Natural killer cell (primary cell): ENCODE measurements at regions not wholly inside any gene's neighbourhood (a gene's known extent, or its start where the extent isn't known, plus 50 kb on each side); places are given as distances from the start of the nearest gene placed in this dataset.

Experiments used
- ATAC-seq, 3 donors: fragments of 150-1000 bp in 2 of 3; fragments of 200-7000 bp in 1 of 3; cut with Tn5 transposase; 1 replicate in 1 of 3; 2 replicates in 2 of 3; pipeline ENCODE4 v1.10.0; 2021; ENCODE audit warnings: mild to moderate bottlenecking in 2 of 3, moderate library complexity in 2 of 3
- DNase-seq, 2 donors: peaks; one replicate each; pipeline versions ENCODE4 v3.0.0 to v3.0.0-alpha.2; 2013 to 2021; ENCODE audit warnings: mixed read lengths in 1 of 2
- H3K27ac ChIP-seq: one replicate; pipeline ENCODE4 v1.5.1; 2013; ENCODE audit warnings: mild to moderate bottlenecking, low read length
- H3K27me3 ChIP-seq: one replicate; pipeline ENCODE4 v1.6.1; 2013; ENCODE audit warnings: low read length; ENCODE audit not compliant: control insufficient read depth, insufficient read depth
- H3K36me3 ChIP-seq: one replicate; pipeline ENCODE4 v1.6.1; 2013; ENCODE audit warnings: low read length; ENCODE audit not compliant: control insufficient read depth, insufficient read depth
- H3K4me1 ChIP-seq: one replicate; pipeline ENCODE4 v1.6.1; 2013; ENCODE audit warnings: low read length; ENCODE audit not compliant: control insufficient read depth, insufficient read depth
- H3K4me3 ChIP-seq: one replicate; pipeline ENCODE4 v1.5.1; 2013; ENCODE audit warnings: low read length
- H3K9me3 ChIP-seq: one replicate; pipeline ENCODE4 v1.6.1; 2013; ENCODE audit warnings: low read length; ENCODE audit not compliant: control insufficient read depth, insufficient read depth
- H3K27ac Mint-ChIP-seq, 2 donors: one replicate each; pipeline ENCODE4 v1.8.0; 2022; ENCODE audit warnings: mild to moderate bottlenecking in 2 of 2, mixed read lengths in 2 of 2, moderate library complexity in 1 of 2
- H3K27me3 Mint-ChIP-seq, 2 donors: one replicate each; pipeline ENCODE4 v1.8.0; 2022; ENCODE audit warnings: low read depth in 2 of 2, mixed read lengths in 2 of 2
- H3K36me3 Mint-ChIP-seq: one replicate; pipeline ENCODE4 v1.8.0; 2022; ENCODE audit warnings: mixed read lengths
- H3K4me1 Mint-ChIP-seq, 2 donors: one replicate each; pipeline ENCODE4 v1.8.0; 2022; ENCODE audit warnings: mixed read lengths in 2 of 2
- H3K4me3 Mint-ChIP-seq: one replicate; pipeline ENCODE4 v1.8.0; 2022; ENCODE audit warnings: mild to moderate bottlenecking, moderate library complexity, mixed read lengths
- H3K9me3 Mint-ChIP-seq, 2 donors: one replicate each; pipeline ENCODE4 v1.8.0; 2022; ENCODE audit warnings: mixed read lengths in 2 of 2
- WGBS: methylation state at CpG from one replicate; pipeline ENCODE4 v1.1.7; 2013; ENCODE audit warnings: missing lambda C conversion rate; ENCODE audit not compliant: insufficient coverage; 5-methylcytosine and 5-hydroxymethylcytosine counted together
- intact Hi-C: fragments of 100-400 bp; cut with micrococcal nuclease; formaldehyde crosslinking; loops from one replicate; pipeline ENCODE4 v1.14.2; 2022
- TF ChIP-seq, protein P1 (sequence below): fragments of 200-600 bp; IDR thresholded peaks from one replicate; pipeline ENCODE4 v1.8.0; 2022; ENCODE audit warnings: antibody characterized with exemption

DNA sequence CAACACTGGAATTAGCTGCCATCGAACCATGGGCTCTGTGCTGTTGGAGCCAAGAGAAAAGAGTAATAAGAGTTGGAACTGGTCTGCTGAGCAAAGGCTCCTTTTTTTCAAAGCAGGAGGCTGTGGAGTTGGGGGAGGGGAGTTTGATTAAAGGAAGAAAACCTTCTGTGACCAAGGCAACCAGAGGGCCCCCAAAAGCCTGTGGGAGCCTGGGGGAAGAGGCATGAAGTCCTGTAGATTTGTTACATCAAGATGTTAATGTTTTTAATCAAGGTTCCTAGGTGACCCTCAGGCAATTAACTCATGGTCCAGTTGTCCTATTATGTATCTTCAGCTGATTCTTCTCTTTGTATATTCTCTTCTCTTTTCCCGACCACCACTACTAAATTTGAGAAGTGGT, 403.9 kb downstream of the NDFIP2 start:
- H3K27ac Mint-ChIP-seq, result no peak overlapping the region
- peaks cover 0 to 3% of the 10 kb centered on the region in 2 donors for H3K9me3 Mint-ChIP-seq
- ATAC-seq, result no peak
- H3K27ac ChIP-seq, result no peak overlapping the region
- H3K27me3 ChIP-seq, result no peaks in the 10 kb centered on the region
- intact Hi-C loops, result no loop called here
- 100% methylated on average over 1 of the region's 2 CpGs for WGBS
- H3K4me3 ChIP-seq, result no peak overlapping the region
- H3K36me3 ChIP-seq, result no peaks in the 10 kb centered on the region
- H3K27me3 Mint-ChIP-seq, result no peaks in the 10 kb centered on the region
- H3K4me1 ChIP-seq, result no peaks in the 10 kb centered on the region
- TF ChIP-seq, protein P1, sequence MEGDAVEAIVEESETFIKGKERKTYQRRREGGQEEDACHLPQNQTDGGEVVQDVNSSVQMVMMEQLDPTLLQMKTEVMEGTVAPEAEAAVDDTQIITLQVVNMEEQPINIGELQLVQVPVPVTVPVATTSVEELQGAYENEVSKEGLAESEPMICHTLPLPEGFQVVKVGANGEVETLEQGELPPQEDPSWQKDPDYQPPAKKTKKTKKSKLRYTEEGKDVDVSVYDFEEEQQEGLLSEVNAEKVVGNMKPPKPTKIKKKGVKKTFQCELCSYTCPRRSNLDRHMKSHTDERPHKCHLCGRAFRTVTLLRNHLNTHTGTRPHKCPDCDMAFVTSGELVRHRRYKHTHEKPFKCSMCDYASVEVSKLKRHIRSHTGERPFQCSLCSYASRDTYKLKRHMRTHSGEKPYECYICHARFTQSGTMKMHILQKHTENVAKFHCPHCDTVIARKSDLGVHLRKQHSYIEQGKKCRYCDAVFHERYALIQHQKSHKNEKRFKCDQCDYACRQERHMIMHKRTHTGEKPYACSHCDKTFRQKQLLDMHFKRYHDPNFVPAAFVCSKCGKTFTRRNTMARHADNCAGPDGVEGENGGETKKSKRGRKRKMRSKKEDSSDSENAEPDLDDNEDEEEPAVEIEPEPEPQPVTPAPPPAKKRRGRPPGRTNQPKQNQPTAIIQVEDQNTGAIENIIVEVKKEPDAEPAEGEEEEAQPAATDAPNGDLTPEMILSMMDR, result no peak
- no peaks in the 10 kb centered on the region for H3K4me1 Mint-ChIP-seq
- H3K4me3 Mint-ChIP-seq, result no peak overlapping the region
- no peaks in the 10 kb centered on the region for H3K36me3 Mint-ChIP-seq
- DNase-seq, result no peak
- H3K9me3 ChIP-seq, result no peaks in the 10 kb centered on the region

DNA sequence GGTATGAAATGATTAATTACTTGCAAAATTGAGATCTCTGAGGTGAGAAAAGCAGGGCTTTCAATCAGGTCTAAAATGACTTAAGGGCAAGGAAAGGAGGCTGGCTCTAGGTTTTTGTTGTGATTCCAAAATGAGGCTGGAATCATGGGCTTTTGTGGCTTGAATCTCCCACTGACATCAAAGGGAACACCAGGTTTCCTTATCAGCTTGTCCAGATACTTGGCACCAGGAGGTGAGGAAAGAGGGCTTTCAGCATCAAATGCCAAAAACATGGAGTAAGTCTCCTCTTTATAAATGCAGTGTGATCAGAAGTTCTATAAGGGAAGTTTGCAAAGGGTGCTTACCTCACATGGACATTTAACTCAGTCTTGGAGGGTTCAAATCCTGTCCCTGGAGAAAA, 402.3 kb downstream of the NDFIP2 start:
- TF ChIP-seq, protein P1, result no peak
- ATAC-seq (no peak), DNase-seq (no peak)

DNA sequence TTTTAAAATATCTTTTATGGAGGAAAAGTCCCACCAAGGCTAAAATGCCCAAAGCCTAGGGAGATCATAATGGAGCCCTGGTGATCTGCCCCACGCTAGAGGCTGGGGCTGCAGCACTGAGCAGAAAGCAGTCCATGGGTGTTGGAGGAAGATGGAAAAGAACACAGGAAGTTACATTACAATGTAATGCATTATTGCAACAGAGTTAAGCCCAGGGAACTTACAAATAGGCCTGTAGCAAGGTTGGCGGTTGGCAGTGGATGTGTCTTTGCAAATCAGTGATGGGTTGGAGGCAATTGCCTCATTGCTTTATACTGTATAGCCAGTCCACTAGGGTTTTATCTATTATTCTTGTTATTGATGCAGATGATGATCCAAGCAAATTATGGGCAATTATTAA, 399.9 kb downstream of the NDFIP2 start:
- Mint-ChIP-seq H3K36me3 (no peaks in the 10 kb centered on the region), H3K9me3 (peaks cover 0 to 2% of the 10 kb centered on the region in 2 donors), H3K27ac (no peak overlapping the region), H3K4me3 (no peak overlapping the region), H3K4me1 (no peaks in the 10 kb centered on the region), H3K27me3 (no peaks in the 10 kb centered on the region)
- ATAC-seq (no peak), DNase-seq (no peak)
- intact Hi-C loops, result no loop called here
- Histone ChIP-seq H3K27ac (no peak overlapping the region), H3K36me3 (no peaks in the 10 kb centered on the region), H3K4me3 (no peak overlapping the region), H3K27me3 (no peaks in the 10 kb centered on the region), H3K9me3 (no peaks in the 10 kb centered on the region), H3K4me1 (no peaks in the 10 kb centered on the region)
- WGBS, result 100% methylated on average over 2 of the region's 2 CpGs
- TF ChIP-seq, protein P1, result no peak

More for the DNA sequence above, 402.3 kb downstream of the NDFIP2 start:
- no peak overlapping the region for H3K27ac ChIP-seq
- Mint-ChIP-seq H3K9me3 (peaks cover 0 to 3% of the 10 kb centered on the region in 2 donors), H3K36me3 (no peaks in the 10 kb centered on the region), H3K4me1 (no peaks in the 10 kb centered on the region), H3K27ac (no peak overlapping the region), H3K4me3 (no peak overlapping the region), H3K27me3 (no peaks in the 10 kb centered on the region)
- H3K4me1 ChIP-seq, result no peaks in the 10 kb centered on the region
- H3K9me3 ChIP-seq, result no peaks in the 10 kb centered on the region
- intact Hi-C loops, result no loop called here
- H3K4me3 ChIP-seq, result no peak overlapping the region
- H3K27me3 ChIP-seq, result no peaks in the 10 kb centered on the region
- no peaks in the 10 kb centered on the region for H3K36me3 ChIP-seq
